Lung (tissue), 11 donors: ENCODE measurements at regions not wholly inside any gene's neighbourhood (a gene's known extent, or its start where the extent isn't known, plus 50 kb on each side); places are given as distances from the start of the nearest gene placed in this dataset.
A peak's percentile ranks its signal among the peaks of the same experiment; 100 is the strongest.

ENCODE experiments used
- ATAC-seq: fragments of 200-7000 bp; cut with Tn5 transposase; one replicate; pipeline ENCODE4 v1.9.1; 2020; ENCODE audit warnings: moderate number of reproducible peaks; ENCODE audit not compliant: insufficient read depth, low FRiP score
- DNase-seq, 3 donors: peaks; one replicate each; pipeline ENCODE4 v3.0.0-alpha.2; 2013 to 2017
- H3K27ac ChIP-seq, 2 donors: one replicate each; pipeline ENCODE4 v1.5.1; 2013; ENCODE audit warnings: mild to moderate bottlenecking in 2 of 2, moderate library complexity in 2 of 2, control low read depth in 1 of 2, inconsistent platforms in 1 of 2, low read depth in 1 of 2, low read length in 1 of 2
- H3K27me3 ChIP-seq, 3 donors: one replicate each; pipeline ENCODE4 v1.5.1; 2013; ENCODE audit warnings: low read length in 2 of 3; ENCODE audit not compliant: control insufficient read depth in 3 of 3, insufficient read depth in 3 of 3
- H3K36me3 ChIP-seq, 4 donors: one replicate each; pipeline ENCODE4 v1.5.1; 2013; ENCODE audit warnings: low read length in 4 of 4, mild to moderate bottlenecking in 1 of 4, moderate library complexity in 1 of 4; ENCODE audit not compliant: control insufficient read depth in 4 of 4, insufficient read depth in 4 of 4
- H3K4me1 ChIP-seq, 5 donors: one replicate each; pipeline ENCODE4 v1.5.1; 2013; ENCODE audit warnings: low read length in 5 of 5, mild to moderate bottlenecking in 2 of 5, moderate library complexity in 1 of 5; ENCODE audit not compliant: control insufficient read depth in 5 of 5, insufficient read depth in 5 of 5
- H3K4me3 ChIP-seq: one replicate; pipeline ENCODE4 v1.5.1; 2013; ENCODE audit warnings: mild to moderate bottlenecking, control low read depth, moderate library complexity
- H3K9ac ChIP-seq, 2 donors: one replicate each; pipeline ENCODE4 v1.5.1; 2013; ENCODE audit warnings: low read length in 2 of 2, control low read depth in 1 of 2; ENCODE audit not compliant: insufficient read depth in 1 of 2
- H3K9me3 ChIP-seq, 4 donors: one replicate each; pipeline ENCODE4 v1.5.1; 2013; ENCODE audit warnings: low read length in 3 of 4, mild to moderate bottlenecking in 1 of 4, moderate library complexity in 1 of 4; ENCODE audit not compliant: control insufficient read depth in 4 of 4, insufficient read depth in 3 of 4
- WGBS, 2 donors: extraction: QIAGEN DNeasy Blood & Tissue Kit; methylation state at CpG; one replicate each; pipeline ENCODE4 v1.1.7; 2013; 5-methylcytosine and 5-hydroxymethylcytosine counted together
- TF ChIP-seq, protein P1 (sequence below): IDR thresholded peaks from 2 replicates; pipeline ENCODE4 v1.5.1; 2012; ENCODE audit warnings: mild to moderate bottlenecking; ENCODE audit errors: control extremely low read depth, extremely low read depth
- donor health status: control.
- donor health status: control.
- donor health status: Bipolar disorder and iron deficiency.
- donor health status: healthy.
- donor health status: DM: yes; HTN: yes; CAD: no.

GRCh38 chr5:92952243-92952642 is 628.8 kb downstream of the NR2F1-AS1 start:
- no peak overlapping the region for H3K4me3 ChIP-seq
- DNase-seq (no peak), ATAC-seq (no peak)
- H3K27ac ChIP-seq, result no peak overlapping the region
- H3K27me3 ChIP-seq, result no peaks in the 10 kb centered on the region
- TF ChIP-seq, protein P1, sequence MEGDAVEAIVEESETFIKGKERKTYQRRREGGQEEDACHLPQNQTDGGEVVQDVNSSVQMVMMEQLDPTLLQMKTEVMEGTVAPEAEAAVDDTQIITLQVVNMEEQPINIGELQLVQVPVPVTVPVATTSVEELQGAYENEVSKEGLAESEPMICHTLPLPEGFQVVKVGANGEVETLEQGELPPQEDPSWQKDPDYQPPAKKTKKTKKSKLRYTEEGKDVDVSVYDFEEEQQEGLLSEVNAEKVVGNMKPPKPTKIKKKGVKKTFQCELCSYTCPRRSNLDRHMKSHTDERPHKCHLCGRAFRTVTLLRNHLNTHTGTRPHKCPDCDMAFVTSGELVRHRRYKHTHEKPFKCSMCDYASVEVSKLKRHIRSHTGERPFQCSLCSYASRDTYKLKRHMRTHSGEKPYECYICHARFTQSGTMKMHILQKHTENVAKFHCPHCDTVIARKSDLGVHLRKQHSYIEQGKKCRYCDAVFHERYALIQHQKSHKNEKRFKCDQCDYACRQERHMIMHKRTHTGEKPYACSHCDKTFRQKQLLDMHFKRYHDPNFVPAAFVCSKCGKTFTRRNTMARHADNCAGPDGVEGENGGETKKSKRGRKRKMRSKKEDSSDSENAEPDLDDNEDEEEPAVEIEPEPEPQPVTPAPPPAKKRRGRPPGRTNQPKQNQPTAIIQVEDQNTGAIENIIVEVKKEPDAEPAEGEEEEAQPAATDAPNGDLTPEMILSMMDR, result no peak
- H3K9ac ChIP-seq, result no peak overlapping the region
- H3K4me1 ChIP-seq, result no peaks in the 10 kb centered on the region
- peaks cover 0 to 9% (median 6%) of the 10 kb centered on the region in 4 donors for H3K9me3 ChIP-seq
- H3K36me3 ChIP-seq, result no peaks in the 10 kb centered on the region

GRCh38 chr5:92951746-92952145 is 629.3 kb downstream of the NR2F1-AS1 start:
- no peak for ATAC-seq

DNA sequence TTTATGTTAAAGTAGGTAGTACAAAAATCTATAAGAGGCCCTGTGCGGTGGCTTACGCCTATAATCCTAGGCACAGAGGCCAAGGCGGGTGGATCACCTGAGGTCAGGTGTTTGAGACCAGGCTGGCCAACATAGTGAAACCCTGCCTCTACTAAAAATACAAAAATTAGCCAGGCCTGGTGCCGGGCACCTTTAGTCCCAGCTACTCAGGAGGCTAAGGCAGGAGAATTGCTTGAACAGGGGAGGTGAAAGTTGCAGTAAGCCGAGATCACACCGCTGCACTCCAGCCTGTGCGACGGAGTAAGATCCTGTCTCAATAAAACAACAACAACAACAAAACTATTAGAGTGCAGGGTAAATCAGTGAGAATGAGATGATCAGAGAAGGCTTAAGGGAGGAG is 634.5 kb downstream of the NR2F1-AS1 start:
- H3K27me3 ChIP-seq, result no peaks in the 10 kb centered on the region
- TF ChIP-seq, protein P1, result no peak
- DNase-seq, result no peak
- ATAC-seq, result no peak
- 95 to 96% methylated on average over 8 of the region's 8 CpGs for WGBS, 2 donors
- no peak overlapping the region for H3K27ac ChIP-seq
- no peak overlapping the region for H3K4me3 ChIP-seq
- no peaks in the 10 kb centered on the region for H3K36me3 ChIP-seq
- H3K9ac ChIP-seq, result no peak overlapping the region
- H3K9me3 ChIP-seq, result peaks cover 0 to 5% (median 2%) of the 10 kb centered on the region in 4 donors
- H3K4me1 ChIP-seq, result peaks cover 0 to 18% (median 5%) of the 10 kb centered on the region in 5 donors

More at GRCh38 chr5:92951746-92952145, 629.3 kb downstream of the NR2F1-AS1 start:
- no peak for DNase-seq
- H3K36me3 ChIP-seq, result no peaks in the 10 kb centered on the region
- no peak overlapping the region for H3K4me3 ChIP-seq
- H3K9me3 ChIP-seq, result peaks cover 0 to 9% (median 6%) of the 10 kb centered on the region in 4 donors
- H3K9ac ChIP-seq, result no peak overlapping the region
- H3K27ac ChIP-seq, result no peak overlapping the region
- H3K4me1 ChIP-seq, result no peaks in the 10 kb centered on the region
- TF ChIP-seq, protein P1, result no peak
- H3K27me3 ChIP-seq, result no peaks in the 10 kb centered on the region

- no peaks in the 10 kb centered on the region for H3K27me3 ChIP-seq
- H3K27ac ChIP-seq, result no peak overlapping the region
- DNase-seq (peak in 1 of 3 donors; percentile 61), ATAC-seq (no peak)
- no peaks in the 10 kb centered on the region for H3K36me3 ChIP-seq
- no peak overlapping the region for H3K4me3 ChIP-seq
- peaks cover 0 to 2% (median 2%) of the 10 kb centered on the region in 4 donors for H3K9me3 ChIP-seq
- TF ChIP-seq, protein P1, result no peak
- peaks cover 0 to 18% (median 5%) of the 10 kb centered on the region in 5 donors for H3K4me1 ChIP-seq
- no peak overlapping the region for H3K9ac ChIP-seq
These were observed 635.4 kb downstream of the NR2F1-AS1 start for GRCh38 chr5:92945605-92946097.
